Suppressor macrophage (primary cell): ENCODE measurements at regions not wholly inside any gene's neighbourhood (a gene's known extent, or its start where the extent isn't known, plus 50 kb on each side); places are given as distances from the start of the nearest gene placed in this dataset.
"Not testable (repeated sequence)": the region's sequence is repeated elsewhere in the genome, so short reads cannot be mapped to it uniquely, and the experiment has no call there.

Experiments
- DNase-seq, 4 experiments: peaks; one replicate each; pipeline ENCODE4 v3.0.0-alpha.2; 2020 to 2022

DNA sequence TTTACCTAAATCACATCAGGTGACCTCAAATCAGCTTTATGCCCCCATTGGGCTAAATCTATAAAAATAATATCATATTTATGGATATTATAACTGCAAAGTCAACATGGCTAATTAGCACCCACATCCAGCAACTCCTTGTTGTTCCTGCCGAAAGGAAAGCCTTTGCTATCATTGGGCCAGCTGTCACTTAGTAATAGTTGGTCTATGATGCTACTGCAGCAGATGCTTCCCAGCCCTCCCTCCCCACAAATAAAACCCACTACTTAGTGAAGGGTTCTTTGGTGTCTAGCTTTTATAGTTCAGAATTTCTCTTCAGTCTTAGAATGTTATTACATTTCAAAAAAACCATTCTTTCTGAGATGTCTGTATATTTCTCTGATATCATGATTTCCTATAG is 116.9 kb upstream of the ENPEP start:
- DNase-seq, result no peak

GRCh38 chr4:110357521-110357920 is 118.4 kb upstream of the ENPEP start:
- peak in 1 of 4 experiments; percentile 17 for DNase-seq

GRCh38 chr4:110354460-110354859 is 121.5 kb upstream of the ENPEP start:
- DNase-seq, result no peak

DNA sequence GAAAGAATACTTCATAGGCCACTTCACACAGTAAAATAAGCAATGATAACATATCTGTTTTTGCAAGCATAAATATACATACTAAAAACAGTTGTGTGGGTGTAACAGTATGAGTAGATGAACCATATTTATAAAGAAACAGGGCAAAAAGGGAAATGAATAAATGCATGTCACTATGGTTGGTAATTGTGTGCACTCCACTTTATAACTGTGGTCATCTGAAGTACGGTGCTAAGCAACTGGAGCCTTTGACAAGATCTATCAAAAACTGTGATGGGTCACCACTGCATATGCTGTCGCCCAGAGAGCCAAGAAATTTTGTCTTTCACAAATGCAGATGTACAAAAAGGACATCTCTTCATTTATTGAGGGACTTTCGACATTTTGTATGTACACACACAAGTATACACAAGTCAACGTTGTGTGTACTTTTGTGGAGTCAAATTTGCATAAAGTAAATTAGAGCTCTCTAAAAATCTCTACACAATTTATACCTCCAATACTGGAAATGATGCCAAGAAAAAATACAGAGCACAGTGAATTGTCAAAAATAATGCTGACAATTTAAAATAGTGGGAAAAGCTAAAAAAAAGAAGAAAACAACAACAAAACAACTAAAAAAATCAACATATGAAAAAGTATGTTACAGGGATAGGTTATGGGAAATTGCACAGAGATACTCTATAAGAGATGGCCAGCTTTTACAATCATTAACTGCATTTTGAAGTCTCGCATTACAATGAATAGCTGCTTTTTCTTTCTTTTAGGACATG is 123.1 kb upstream of the ENPEP start:
- DNase-seq, result peak in 2 of 4 experiments; percentile 10 to 28

DNA sequence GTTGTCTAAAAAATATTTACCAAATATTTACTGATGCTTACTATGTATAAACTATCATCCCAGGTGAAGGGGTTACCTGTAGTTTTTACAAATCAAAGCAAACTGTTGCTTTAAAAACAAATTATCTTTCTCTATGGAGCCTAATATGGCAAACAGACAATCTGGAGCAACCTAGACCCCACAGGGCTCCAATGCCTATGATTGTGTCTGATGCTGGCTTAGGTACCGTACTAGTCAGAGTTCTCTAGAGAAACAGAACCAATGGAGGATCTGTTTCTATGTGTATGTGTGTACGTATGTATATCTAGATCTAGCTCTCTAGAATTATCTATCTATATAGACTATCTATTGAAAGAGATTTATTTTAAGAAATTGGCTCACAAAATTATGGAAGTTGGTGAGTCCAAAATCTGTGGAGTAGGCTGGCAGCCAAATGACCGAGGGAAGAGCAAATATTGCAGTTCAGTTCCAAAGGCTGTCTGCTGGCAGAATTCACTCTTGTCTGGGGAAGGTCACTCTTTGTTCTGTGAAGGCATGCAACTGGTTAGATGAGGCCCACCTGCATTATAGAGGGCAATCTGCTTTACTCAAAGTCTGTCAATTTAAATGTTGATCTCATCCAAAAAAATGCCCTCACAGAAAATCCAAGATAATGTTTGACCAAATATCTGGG is 127.1 kb upstream of the ENPEP start:
- no peak for DNase-seq

- no peak for DNase-seq
Observed at GRCh38 chr4:110347805-110348204, 128.2 kb upstream of the ENPEP start.

DNA sequence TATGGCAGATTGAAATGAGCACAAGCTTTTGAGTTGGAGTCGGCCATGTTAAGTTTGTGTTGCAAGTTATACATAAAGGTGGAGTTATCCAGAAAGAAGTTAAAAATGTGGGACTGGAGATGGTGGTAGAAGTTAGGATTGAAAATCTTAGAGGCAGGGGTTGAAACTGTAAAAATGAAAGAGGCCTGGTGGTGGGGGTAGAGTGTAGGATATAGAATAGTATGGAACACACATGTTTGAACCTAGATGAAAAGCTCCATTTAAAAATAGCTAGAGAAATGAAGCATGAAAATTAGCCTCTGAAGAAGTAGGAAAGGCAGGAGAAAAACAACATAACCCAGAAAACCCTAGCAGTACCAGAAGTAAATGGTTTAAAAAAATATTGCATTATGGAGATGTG is 131.8 kb upstream of the ENPEP start:
- DNase-seq, result peak; percentile 4 to 30 (median 6)

DNA sequence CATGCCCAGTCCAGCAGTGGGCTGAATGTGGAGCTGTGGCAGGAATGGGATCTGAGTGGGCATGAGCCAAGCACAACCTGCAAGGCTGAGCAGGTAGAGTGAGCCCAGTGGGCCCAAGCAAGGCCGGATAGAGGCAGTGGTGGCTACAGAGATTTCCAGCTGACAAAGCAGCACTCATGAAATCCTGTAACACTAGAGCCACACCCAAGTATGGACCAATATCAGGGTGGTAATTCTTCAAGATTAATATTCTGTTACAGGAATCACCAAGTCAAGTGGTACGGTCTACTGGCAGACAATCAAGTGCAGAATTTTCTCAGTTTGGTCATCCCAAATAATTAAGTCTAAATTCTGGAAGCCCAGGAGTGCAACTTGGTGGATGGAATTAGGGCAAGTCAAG is 132.4 kb upstream of the ENPEP start:
- no peak for DNase-seq

- DNase-seq, result not testable (repeated sequence)
Observed at GRCh38 chr4:110341118-110341517, 134.8 kb upstream of the ENPEP start.

DNA sequence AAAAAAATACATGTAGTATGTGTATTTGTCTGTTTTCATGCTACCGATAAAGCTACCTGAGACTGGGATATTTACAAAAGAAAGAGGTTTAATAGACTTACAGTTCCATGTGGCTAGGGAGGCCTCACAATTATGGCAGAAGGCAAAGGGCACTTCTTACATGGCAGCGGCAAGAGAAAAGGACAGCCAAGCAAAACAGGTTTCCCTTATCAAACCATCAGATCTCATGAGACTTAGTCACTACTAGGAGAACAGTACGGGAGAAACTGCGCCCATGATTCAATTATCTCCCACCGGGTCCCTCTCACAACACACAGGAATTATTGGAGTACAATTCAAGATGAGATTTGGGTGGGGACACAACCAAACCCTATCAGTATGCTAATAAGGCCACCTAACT is 137.0 kb upstream of the ELOVL6 start:
- DNase-seq, result no peak

- no peak for DNase-seq
Observed at GRCh38 chr4:110332483-110332882, 134.1 kb upstream of the ELOVL6 start.

DNA sequence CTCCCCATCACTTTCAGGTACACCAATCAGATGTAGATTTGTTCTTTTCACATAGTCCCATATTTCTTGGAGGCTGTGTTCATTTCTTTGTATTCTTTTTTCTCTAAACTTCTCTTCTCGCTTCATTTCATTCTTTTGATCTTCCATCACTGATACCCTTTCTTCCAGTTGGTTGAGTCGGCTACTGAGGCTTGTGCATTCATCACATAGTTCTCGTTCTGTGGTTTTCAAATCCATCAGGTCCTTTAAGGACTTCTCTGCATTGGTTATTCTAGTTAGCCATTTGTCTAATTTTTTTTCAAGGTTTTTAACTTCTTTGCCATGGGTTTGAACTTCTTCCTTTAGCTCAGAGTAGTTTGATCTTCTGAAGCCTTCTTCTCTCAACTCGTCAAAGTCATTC is 128.0 kb upstream of the ELOVL6 start:
- not testable (repeated sequence) for DNase-seq

GRCh38 chr4:110310795-110311194 is 112.4 kb upstream of the ELOVL6 start:
- peak; percentile 15 to 59 (median 38) for DNase-seq

- DNase-seq, result no peak
Observed at GRCh38 chr4:110309675-110310074, 111.3 kb upstream of the ELOVL6 start.

DNA sequence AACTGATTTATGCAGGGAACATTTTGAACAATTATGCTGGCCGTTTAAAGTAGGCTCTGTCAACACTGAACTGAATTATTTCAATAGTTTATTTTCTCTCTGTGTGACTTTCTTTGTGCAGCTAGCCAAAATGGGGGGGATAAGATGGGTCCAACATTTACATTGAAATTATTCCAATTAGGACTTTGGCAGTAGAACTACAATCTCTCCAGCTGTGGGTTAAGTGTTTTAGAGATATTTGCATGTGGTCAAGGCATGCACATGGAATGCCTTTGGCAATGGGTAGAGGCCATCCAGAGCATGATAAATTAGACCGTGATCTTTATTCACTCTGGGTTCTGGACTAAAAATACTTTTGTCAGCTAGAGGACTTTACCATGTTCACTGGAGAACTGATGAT is 107.9 kb upstream of the ELOVL6 start:
- no peak for DNase-seq

GRCh38 chr4:110305455-110305854 is 107.0 kb upstream of the ELOVL6 start:
- DNase-seq, result no peak

DNA sequence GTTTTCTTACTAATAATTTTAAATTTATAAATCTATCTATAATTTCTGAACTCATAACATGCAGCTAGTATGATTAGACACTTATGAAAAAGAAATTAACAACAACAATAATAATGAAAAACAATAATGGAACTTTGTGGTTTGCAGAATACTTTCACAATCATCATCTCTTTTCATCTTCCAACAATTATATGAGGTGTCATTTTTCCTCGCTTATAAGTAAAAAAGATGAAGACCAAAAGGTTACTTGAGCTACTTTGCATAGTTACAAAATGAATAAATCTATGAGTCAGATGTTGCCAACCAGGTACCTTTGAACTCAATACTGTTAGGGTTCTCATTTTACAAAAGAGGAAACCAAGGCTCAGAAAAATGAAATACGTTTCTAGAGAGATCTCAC is 98.5 kb upstream of the ELOVL6 start:
- no peak for DNase-seq

GRCh38 chr4:110294165-110294564 is 95.8 kb upstream of the ELOVL6 start:
- no peak for DNase-seq

DNA sequence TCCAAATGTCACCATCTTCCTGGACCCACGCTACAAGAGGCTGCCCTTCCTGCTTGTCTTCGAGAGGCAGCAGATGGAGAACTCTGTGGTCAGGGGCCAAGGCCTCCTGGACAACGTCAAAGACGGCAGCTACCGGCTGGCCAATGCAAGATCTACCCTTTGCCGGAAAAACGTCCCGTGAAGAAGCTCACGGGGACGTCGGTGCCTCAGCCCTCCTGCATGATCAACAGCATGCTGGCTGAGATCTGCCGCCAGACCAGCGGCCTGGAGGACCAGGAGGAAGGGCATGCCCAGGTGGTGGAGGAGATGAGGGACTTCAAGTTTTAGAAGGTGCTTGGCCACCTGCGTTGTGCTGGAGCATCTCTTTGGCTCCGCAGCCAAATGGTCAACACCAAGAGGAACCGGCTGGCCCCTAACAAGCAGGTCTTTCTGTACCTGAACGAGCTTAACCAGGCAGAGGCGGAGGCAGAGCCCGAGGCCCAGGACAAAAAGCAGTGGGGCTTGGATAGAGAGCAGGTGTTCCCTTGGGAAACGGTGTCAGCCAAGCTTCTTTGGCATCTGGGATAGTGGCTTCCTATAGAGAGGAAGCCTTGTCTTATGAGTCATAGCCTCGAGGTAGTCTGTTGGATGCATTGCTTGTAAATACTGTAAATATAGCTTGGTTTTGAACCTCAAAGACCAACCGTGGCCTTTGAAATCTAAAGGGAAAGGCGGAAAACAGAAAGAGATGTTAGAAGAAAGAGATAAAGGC is 94.8 kb upstream of the ELOVL6 start:
- no peak for DNase-seq

DNA sequence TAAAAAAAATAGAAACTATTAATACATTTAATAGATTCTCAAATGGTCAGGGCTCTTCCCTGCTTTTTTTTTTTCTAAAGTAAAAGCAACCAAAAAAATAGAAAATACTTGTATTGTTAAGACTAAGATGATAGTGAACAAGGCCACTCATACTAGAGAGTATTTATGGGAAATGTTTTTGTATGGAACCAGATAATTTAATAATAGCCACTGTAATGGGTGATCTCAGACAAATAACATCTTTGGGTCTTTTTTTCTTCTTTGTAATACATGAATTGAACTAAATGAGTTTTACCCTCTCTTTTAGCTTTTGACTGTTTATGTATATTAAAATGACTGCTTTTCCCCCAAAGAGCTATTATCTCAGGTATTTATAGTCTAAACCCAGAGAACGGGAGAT is 92.1 kb upstream of the ELOVL6 start:
- no peak for DNase-seq

- no peak for DNase-seq
Observed at GRCh38 chr4:110289601-110290100, 91.2 kb upstream of the ELOVL6 start.

DNA sequence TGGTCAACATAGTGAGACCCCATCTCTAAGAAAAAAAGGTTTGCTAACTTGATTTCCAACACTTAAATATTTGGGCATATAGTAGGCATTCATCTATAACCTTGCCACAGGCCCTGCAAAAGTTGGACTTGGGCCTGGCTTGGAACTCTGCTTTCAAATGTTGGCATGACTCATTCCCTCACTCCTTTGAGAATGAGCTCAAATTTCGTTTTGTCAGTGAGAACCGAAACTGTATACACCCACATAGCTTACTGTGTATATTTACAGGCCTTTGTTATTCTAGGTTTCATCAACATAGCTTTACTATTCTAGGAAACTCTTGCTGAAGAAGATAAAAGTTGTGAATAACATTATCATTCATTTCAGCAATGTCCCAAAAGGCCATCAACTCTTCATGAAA is 88.7 kb upstream of the ELOVL6 start:
- DNase-seq, result peak in 2 of 4 experiments; percentile 9 to 11

GRCh38 chr4:110278127-110278526 is 79.7 kb upstream of the ELOVL6 start:
- DNase-seq, result no peak
